GM19193 (cell line): ENCODE measurements at regions not wholly inside any gene's neighbourhood (a gene's known extent, or its start where the extent isn't known, plus 50 kb on each side); places are given as distances from the start of the nearest gene placed in this dataset.

Source experiments
- POLR2A ChIP-seq: IDR thresholded peaks from 4 replicates; pipeline ENCODE4 v1.6.1; 2011; ENCODE audit not compliant: insufficient read depth, insufficient read length; ENCODE audit errors: extremely low read depth

DNA sequence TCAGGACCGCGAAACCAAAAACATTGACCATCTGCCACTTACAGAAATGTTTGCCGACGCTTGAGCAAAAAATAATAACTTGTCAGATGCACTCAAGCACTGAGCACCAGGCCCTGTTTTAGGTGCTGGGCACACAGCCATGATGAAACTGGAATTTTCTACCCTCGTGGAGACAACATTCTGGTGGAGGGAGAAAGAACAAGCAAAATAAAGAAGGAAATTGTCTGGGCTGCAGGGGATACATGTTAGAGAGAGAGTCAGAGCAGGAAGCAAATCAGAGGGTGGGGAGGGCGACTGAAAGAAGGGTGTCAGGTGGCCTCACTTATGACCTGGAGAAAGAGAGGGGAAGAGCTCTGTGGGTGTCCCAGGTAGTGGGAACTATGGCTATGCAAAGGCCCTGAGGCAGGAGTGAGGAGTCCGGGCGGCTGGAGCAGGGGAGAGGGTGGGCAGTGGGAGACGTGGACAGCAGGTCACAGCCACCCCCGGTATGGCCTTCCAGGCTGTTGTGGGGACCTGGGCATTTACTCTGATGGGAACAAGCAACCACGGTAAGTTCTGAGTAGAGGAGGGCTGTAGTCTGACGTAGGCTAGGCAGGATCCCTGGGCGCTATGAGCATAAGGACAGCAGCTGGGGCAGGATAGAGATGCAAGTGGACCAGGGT, 78.8 kb downstream of the MYEOV start:
- TF ChIP-seq POLR2A, result no peak

DNA sequence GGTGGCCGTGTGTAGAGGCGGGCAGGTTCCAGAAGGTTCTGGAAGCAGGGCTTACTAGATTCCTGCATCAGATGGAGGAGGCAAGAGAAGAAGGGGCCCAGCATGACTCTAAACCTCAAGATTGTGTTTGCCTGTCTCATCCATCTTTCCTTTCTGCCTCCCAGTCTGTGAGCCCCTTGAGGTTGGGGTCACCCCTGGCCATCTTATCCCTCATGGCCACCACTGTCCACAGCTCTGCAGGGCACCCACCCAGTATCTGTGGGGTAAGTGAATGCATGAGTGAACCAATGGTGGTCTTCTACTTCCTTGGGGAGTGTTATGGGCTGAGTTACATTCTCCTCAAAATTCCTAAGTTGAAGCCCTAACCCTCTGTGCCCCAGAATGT, 79.3 kb downstream of the MYEOV start:
- no peak for TF ChIP-seq POLR2A

DNA sequence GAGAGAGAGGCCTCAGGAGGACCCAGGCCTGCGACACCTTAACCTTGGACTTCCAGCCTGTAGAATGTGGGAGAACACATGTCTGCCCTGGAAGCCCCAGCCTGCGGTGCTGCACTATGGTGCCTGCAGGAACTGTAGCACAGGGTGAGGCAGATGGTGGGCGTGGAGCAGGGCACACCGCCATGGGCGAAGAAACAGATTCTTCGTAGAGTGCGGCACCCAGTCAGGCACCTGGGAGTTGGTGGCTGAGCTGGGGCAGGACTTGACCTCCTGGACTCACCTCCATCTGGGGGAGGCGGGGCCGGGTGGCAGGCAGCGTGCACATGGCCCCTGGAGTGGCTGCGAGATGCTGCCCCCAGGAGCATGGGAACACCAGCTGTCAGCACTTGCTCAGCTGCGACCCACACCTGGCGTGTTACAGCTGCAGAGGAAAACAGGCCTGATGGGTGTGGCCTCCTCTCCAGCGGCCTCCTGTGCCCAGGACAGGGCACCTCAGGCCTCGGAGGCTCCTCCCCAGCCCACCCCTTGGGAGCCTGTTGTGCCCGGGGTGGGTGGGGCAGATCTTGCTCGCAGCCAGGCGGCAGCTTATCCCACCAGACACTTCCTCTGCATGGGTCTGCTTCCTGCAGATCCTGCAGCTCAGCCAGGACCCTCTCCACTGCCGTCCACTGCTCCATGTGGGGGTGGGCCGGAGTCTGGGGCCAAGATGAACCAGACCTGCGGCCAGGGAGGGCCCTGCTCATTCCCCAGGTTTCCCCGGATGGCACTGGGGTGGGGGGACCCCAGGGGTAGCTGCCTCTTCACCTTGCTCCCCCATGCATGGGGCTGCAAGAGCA, 80.4 kb downstream of the MYEOV start:
- TF ChIP-seq POLR2A, result no peak

DNA sequence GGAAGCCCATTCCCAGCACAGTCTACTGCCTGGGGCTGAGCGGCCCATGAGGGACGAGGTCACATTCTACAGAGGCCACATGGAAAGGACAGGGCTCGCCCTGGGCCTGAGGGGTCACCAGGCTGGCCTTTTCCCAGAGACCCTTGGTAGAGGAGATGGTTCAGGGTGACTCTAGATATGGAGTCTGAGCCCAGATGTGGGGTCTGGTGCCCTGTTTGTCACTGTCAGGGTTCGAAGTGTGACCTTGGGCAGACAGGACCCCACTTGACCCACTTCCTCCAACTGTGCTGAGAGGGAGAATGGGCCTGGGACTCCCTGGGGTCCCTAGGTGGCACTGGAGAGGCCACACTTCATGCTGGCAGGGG, 81.0 kb downstream of the MYEOV start:
- TF ChIP-seq POLR2A, result no peak

DNA sequence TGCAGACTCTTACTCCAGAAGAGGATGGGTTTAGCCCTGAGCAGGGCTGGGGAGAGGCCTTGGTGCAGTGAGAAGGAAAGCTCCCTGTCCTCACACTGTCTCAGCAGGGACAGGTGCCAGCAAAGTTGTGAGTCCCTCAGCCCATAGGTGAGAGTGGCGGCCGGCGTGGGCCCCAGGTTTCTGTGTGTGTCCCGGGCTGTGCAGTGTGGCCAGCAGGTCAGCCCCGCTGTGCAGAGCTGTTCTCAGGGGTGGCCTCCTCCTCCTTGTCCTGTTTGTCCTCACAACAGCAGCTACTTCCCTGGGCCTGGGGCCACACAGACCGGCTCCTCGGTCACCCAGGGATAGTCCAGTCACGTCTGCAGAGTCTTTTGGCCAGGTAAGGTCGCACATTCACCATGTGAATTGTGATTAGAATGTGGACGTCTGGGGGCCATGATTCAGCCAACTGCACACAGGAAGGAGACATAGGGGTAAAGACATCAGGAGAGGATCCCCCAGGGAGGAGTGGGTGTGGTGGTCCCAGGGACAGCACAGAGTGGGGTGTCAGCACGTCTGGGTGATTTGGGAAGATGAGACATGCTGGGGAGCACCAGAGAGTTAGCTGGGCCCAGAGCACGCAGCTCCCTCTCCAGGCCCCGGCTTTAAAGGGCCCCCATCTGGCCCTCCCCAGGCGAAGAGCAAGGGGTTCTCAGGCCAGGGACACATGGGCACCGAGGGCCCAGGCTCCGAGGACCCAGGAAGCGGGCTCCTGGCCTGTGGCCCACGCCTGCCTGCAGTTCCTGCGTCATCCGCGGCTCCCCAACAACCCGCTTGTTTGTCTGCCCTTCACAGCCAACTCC, 81.6 kb downstream of the MYEOV start:
- no peak for TF ChIP-seq POLR2A

DNA sequence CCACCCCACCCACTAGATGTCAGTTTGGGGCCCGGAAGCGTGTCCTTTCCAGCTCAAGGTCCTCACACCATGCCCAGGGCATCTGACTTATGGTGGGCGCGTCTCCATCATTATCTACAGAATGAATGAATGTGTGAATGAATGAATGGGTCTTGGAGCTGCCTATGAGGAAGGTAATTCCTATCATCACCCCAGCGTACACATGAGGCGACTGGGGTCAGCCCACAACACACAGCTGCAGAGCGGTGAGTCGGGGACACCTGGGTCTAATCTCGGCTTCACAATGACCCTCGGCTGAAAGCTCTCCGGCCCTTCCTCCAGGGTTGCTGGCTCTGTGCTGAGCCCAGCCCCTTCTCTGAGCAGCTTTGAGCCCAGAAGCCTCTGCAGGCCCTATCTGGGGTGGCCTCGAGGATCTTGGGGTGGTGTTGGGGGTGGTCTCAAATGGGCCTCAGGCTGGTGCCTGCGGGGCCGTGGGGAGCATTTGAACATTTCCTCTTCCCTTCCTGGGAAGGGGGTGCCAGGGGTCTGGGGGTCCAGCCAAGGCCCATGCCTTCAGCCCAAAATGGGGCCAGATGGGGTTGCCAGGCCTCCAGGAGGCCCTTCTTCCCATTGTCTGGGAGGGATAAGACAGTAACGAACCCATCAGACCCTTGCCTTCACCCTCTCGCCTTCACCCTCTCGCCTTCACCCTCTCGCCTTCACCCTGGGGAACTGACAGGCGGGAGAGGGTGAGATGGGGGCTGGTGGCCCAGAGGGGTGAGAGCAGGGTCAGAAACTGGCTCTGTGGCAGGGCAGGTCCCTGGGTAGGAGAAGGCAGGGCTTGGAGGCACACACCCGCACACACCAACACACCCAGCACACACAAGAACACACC, 82.4 kb downstream of the MYEOV start:
- no peak for TF ChIP-seq POLR2A

DNA sequence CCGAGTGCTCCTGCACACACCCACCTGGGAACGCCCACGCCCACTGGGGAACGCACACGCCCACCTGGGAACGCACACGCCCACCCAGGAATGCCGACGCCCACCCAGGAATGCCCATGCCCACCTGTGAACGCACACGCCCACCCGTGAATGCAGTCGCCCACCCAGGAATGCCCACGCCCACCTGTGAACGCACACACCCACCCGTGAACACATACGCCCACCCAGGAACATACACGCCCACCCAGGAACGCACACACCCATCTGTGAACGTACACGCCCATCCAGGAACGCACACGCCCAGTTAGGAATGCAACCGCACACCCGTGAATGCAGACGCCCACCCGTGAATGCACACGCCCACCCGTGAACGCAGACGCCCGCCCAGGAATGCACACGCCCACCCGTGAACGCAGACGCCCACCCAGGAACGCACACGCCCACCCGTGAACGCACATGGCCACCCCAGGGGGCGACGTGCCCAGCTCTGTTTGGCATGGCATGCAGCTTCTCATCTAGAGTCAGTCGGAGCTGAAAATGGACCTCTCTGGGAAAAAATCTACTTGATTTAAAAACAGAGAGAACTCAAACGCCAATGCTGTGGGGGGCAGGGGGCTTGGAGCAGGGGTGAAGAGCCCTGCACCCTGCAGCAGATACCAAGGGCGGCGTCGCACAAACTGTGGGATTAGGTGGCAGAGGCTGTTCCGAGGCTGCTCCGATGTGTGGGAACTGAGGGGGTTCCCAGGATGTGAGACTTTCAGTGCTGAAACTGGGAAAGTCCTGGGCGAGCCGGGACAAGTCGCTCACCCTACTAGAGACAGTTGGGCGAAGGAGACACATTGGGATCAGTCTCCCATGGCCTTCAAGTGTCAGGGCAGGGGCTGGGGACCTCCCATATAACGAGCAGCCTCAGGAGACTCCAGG, 83.3 kb downstream of the MYEOV start:
- no peak for TF ChIP-seq POLR2A

DNA sequence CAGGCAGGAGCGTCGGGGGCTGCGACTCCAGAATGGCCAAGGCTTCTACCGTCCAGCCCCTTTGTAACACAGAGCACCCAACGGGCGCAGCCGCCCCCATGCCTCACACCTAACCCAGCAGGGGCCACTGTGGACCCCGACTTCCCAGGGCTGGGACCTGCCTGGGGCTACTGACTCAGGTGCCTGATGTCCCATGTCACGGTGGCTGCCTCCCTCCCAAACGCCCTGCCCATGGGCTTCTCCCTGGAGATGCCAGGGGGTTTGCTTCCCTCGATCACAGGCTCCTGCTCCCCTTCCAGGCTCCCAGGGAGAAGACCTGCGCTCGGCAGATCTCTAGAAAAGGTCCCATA, 84.0 kb downstream of the MYEOV start:
- no peak for TF ChIP-seq POLR2A

DNA sequence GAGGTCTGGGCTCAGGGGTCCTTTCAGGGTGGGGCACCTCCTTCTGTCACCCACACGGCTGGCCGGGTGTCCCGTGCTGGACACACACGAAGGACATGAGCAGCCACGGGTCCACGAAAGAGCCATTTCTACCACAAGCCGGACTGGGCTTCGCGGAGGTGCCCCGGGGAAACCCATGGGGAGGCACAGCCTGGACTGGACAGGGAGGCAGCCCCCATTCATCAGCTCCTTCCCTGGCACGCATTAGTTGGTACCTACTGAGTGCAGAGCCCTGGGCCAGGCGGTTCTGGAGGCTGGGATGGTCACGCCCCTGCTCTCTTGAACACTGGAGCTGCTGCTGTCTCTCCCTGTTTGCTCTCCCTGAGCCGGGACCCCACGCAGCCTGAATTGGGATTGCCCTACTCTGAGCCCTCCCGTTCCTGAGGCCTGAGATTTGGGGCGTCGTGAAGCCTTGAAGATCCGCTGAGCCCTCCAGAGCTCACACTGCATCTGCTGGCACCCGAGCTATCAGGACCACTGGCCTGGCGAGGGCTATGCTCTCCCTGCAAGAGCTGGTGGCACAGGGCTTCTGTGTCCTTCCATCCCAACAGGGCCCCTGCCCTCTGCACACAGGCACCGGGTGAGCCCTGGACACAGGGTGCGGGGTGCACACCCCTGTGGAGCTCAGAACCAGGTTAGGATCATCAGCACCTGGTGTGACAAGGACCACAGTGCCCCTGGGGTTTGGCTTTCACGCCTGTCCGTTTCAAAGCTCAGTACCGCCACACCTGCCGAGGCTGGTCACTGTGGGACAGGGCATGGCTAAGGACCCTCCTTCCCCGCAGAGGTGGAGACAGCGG, 84.6 kb downstream of the MYEOV start:
- TF ChIP-seq POLR2A, result no peak

DNA sequence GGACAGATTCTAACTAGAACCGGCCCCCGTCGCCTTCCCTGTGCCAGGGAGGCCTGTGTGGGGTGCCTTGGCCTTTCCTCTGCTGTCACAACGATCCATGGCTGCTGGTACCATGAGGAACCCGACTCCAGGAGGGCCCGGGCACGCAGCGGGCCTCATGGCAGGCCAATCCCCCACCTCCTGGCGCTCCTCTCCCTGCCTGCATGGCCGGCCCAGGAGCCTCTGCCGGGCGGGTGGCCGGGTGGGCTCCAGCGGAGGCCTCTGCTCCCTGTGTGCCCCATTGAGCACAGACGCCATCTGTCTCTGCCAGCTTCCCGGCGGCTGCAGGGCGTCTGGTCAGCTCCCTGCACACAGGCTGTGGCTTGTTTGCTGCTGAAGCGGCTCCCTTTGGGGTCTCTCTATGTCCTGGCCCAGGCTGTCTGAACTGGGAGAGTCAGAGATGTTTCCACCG, 86.5 kb downstream of the MYEOV start:
- TF ChIP-seq POLR2A, result no peak

DNA sequence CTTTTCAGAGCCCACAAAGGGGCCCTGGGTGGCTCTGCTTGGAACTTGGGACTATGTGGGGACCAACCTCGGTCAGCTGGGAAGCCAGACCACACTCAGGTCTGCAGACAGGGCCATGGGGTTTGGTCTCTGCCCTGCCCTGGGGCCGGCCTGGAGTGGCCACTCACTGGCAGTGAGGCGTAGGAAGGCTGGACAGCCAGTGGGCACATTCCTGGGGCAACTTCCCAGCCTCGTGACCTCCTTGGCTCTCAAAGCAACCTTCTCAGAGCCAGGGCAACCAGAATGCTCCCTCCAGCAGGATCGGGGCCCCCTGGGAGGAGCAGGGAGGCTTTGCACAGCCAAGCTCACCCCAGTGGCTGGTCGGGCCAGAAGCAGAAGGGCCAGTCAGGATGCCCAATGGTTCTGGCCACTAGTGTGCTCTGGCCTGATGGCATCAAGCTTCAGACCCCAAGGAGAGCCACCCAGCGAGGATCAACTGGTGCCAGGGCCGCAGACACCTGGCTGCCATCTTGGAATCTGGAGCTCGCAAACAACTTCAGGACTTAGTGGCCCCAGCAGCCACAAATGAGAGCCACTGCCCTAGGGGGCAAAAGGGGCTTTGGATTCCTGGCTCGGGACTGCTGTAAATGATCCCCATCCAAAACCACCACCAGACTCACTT, 87.1 kb downstream of the MYEOV start:
- TF ChIP-seq POLR2A, result no peak

DNA sequence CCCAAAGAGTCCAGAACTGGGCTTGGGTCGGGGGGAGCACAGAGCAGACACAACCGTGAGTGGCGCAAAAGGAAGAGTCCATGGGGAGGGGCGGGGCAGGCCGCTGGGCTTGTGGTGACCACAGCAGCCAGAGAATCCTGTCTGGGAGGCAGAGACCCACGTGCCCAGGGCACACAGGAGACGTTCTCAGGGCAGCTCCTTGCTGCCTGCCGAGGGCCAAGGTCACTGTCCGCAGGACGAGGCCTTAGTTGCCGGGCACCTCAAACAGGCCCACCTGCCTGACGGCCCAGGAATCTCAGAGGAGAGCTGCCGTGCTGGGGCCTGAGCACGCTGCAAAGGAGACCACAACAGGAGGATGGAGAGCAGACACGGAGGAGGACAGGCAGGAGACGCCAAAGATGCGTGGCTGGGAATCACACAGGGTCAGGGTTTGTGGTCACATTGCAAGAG, 87.8 kb downstream of the MYEOV start:
- TF ChIP-seq POLR2A, result no peak
